HEK293 (cell line): ENCODE measurements at regions not wholly inside any gene's neighbourhood (a gene's known extent, or its start where the extent isn't known, plus 50 kb on each side); places are given as distances from the start of the nearest gene placed in this dataset.

Experiments used
- ATF2 ChIP-seq: fragments of 450-650 bp; formaldehyde crosslinking; IDR thresholded peaks from 2 replicates; pipeline ENCODE4 v1.5.1; 2016; ENCODE audit warnings: missing biosample characterization, missing genetic modification characterization, low read depth
- CTCF ChIP-seq: fragments of 450-650 bp; formaldehyde crosslinking; IDR thresholded peaks from 2 replicates; pipeline ENCODE4 v1.5.1; 2016; ENCODE audit warnings: missing biosample characterization, missing genetic modification characterization
- GLI4 ChIP-seq: fragments of 450-650 bp; formaldehyde crosslinking; IDR thresholded peaks from 2 replicates; pipeline ENCODE4 v1.5.1; 2016; ENCODE audit warnings: missing biosample characterization, missing genetic modification characterization
- GLIS1 ChIP-seq: fragments of 450-650 bp; formaldehyde crosslinking; IDR thresholded peaks from 2 replicates; pipeline ENCODE4 v1.5.1; 2016; ENCODE audit warnings: missing biosample characterization, missing genetic modification characterization
- PRDM1 ChIP-seq: fragments of 450-650 bp; formaldehyde crosslinking; IDR thresholded peaks from 2 replicates; pipeline ENCODE4; 2016; ENCODE audit warnings: missing biosample characterization, missing genetic modification characterization
- PRDM10 ChIP-seq: fragments of 450-650 bp; formaldehyde crosslinking; IDR thresholded peaks from 2 replicates; pipeline ENCODE4 v1.5.1; 2016; ENCODE audit warnings: missing biosample characterization, missing genetic modification characterization
- SETDB1 ChIP-seq: IDR thresholded peaks from one replicate; pipeline ENCODE4 v1.6.1; 2017; ENCODE audit warnings: mild to moderate bottlenecking, low read length, moderate library complexity, mixed read lengths; ENCODE audit not compliant: insufficient read length
- YY1 ChIP-seq: fragments of 450-650 bp; formaldehyde crosslinking; IDR thresholded peaks from 2 replicates; pipeline ENCODE4 v1.5.1; 2018; ENCODE audit warnings: missing biosample characterization, missing genetic modification characterization
- ZNF549 ChIP-seq: fragments of 450-650 bp; IDR thresholded peaks from 2 replicates; pipeline ENCODE4 v1.5.1; 2018; ENCODE audit warnings: missing biosample characterization, missing genetic modification characterization, mild to moderate bottlenecking, inconsistent platforms, moderate library complexity
- ZNF704 ChIP-seq: fragments of 450-650 bp; formaldehyde crosslinking; IDR thresholded peaks from 2 replicates; pipeline ENCODE4 v1.5.1; 2016; ENCODE audit warnings: missing biosample characterization, missing genetic modification characterization

GRCh38 chr3:28986922-28987321 is 293.9 kb upstream of the RBMS3 start:
- no peak for TF ChIP-seq CTCF (tag by site-specific recombination)
- no peak for TF ChIP-seq YY1 (tag by site-specific recombination)
- TF ChIP-seq GLI4 (tag by site-specific recombination) = no peak
- no peak for TF ChIP-seq ATF2
- TF ChIP-seq SETDB1 = no peak
- TF ChIP-seq PRDM1 = no peak
- no peak for TF ChIP-seq ZNF704 (tag by site-specific recombination)
- no peak for TF ChIP-seq GLIS1 (tag by site-specific recombination)
- TF ChIP-seq PRDM10 (tag by site-specific recombination) = no peak
- no peak for TF ChIP-seq ZNF549 (tag by site-specific recombination)
